ENCODE measurements at regions not wholly inside any gene's neighbourhood (a gene's known extent, or its start where the extent isn't known, plus 50 kb on each side); places are given as distances from the start of the nearest gene placed in this dataset.

DNA sequence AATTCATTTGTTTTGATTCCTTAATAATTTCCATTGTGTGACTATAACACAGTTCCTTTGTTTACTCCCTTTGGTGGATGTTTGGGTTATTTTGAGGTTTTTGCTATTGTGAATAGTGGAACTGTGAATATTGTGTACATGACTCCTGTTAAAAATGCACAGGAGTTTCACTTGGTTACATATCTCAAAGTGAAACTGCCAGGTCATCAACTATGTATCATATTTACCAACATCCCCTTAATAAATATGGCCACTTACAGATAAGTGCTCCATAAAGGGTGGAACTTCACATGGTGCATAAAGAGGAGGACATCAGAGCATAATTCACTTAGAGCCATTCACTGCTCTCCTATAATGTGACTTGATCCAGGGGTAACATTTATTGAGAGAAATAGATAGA is 328.9 kb downstream of the SEC23A start:
- no peak for DNase-seq (ENCODE audit: low read depth, low spot score)

DNA sequence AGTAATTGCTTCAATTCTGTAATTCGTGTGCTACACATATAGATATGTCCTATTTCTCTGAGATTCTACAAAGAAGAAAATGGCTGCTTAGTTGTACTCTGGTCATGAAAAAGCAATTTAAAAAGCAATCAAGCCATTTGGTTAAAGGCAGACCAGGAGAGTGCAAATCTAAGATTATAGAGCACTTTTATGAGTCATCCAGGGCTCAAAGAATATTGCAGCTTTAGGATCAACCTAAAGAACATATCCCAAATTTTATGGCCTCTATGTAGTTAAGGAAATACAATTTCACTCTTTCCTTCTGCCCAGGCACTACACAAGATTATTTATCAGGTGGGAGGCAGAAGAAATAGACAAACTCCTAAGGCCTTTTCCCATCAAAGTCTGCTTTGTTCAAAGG is 332.8 kb downstream of the SEC23A start:
- no peak for DNase-seq (ENCODE audit: low read depth, low spot score)

DNA sequence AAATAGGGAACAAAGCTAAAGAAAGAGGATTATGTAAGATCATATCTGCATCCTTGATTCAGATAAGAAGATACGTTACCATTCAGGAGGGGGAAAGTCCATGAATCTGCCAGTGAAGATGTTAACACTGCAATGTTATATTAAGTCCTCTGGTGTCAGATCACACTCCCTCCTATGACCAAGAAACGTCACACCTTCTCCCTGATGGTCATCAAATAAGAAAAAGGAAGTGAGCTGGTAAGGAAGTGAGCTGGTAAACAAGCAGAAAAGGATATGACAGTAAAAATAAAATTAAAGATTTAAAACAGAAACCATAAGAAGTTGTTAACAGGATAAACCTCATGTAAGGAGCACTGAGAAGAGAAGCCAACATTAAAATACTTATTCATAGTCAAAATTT is 340.2 kb downstream of the SEC23A start:
- DNase-seq (ENCODE audit: low read depth, low spot score): no peak

DNA sequence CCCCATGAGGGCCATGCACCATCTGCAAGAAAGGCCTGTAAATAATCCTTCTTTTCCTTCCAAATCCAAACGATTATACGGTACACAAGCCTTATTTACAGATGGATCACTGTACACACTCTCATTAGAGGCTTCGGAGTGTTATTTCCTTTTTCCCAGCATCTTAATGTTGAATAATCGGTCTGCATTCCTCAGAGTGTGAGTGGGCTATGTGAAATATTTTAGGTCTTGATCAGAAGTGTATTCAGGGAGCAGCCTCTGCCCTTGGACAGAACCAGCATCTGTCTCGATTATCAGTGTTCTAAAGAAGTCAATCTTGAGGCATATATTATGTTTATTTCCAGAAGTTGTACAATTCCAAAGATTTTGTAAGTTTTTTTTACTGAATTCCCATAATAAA is 340.6 kb downstream of the SEC23A start:
- DNase-seq (ENCODE audit: low read depth, low spot score): no peak

DNA sequence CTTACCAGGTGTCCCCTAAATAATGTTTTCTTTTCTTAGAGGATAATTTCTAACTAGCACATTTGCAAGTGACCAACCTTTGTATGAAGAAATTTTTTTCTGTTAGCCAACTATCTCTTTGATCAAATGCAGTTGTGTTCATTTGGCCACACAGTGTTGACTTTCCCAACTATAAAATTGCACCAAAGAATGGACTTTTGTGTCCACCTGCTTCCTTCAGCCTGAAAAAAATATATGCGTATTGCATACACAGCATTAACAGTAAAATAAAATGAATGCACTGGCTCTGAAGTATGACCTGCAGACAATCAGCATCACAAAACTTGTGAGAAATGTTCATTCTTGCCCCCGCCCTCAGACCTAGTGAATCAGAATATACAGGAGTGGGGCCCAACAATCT is 342.0 kb downstream of the SEC23A start:
- no peak for DNase-seq (ENCODE audit: low read depth, low spot score)

DNA sequence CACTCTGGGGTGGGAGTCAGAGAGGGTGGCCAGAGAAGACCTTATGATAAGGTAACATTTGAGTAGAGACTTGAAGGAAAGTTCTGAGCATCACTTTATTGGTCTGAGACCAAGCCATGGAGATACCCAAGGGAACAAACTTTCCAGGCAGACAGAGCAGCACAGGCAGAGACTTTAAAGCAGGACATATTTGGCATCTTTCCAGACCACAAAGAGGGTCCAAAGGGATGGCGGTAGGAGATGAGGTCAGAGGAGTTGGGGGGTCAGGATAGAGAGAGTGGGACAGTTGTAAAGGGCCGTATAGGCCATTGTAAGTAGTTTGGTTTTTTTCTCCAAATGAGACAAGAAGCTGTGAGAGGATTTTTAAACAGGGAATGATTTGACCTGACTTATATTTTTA is 344.4 kb downstream of the SEC23A start:
- no peak for DNase-seq (ENCODE audit: low read depth, low spot score)

DNA sequence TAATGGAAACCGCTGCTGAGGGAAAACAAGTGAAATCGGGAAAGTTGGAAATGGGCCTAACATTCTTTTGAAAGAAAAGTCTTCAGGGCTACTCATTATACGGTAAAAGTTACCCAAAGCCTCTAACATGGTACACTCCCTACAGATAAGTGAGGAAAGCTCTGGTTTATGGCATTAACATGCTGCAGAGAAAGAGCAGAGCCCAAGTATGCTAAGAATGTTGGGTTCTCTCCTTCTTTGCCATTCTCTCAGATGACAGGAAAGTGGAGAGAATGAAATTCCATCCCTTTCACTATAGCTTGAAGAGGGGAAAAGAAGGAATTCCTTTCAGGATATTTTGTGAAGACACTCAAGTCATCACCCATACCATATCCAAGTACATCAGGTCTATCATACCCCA is 348.0 kb downstream of the SEC23A start:
- DNase-seq (ENCODE audit: low read depth, low spot score): peak; percentile 13

DNA sequence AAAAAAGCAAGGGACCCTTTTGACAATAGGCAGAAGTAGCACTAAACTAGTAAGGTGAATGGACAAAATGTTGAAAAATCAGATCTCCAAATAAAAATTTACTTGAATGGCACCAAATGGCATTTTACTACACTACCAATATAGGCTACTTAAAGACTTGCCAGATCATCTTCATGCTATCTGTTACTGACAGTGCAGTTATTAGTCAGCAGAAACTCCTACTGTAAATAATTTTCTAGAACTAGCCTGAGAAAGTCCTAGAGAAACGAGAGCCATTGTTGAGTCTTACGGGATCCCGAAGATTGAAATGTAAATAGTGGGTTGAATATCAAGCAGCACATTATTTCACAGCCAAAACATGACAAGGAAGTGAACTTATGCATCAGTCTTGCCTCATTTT is 350.3 kb downstream of the SEC23A start:
- no peak for DNase-seq (ENCODE audit: low read depth, low spot score)

DNA sequence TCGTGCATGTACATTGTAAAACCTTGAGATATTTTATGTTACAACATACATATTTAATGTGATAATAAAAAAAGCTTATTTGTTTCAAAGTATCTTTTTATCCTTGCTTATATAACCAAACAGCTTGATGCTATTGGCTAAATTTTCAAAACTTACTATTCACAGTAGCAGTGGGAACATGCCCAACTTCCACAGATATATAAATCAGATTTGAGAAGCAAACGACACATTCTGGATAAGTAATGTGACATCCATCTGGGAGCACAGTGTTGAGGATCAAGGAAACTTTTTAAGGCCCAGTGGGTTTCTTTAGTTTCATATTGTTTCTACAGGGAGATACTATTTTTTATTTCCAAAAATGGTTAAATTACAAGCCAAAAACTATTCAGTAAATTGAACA is 350.7 kb downstream of the SEC23A start:
- no peak for DNase-seq (ENCODE audit: low read depth, low spot score)

DNA sequence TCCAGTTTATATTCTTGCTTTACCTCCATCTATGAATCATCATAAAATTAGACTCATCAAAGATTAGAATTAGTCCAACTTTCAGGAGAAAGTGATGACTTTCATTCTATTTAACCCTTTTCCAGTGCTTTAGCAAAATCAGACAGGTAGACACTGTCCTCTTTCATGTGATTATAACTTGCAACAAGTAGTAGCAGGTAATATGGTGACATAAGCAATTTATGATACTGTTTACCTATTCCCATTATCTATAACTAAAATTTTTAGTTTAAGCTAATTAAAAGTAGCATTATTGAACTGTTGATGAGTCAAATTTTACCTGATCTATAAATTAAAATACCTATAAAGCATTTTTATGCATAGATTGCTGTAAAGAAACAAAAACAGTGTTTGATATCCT is 351.6 kb downstream of the SEC23A start:
- DNase-seq (ENCODE audit: low read depth, low spot score): no peak

DNA sequence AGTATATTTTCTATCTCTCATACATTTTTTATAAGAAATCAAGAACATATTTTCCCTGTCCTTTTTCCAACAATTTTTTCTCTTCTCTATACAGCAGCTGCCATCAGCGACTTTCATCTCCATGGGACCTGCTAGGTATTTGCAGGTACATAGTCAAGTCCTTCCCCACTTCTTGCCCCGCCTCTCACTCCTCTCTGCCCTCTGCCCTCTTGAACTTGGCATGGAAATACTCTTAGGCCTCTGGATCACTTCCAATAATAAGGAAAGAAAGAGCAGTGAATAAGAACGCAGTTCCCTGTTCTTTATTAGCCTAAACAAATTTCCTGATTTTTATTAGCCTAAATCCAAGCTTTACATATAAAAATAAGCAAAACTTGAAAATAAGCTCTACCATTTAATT is 353.1 kb downstream of the SEC23A start:
- DNase-seq (ENCODE audit: low read depth, low spot score): no peak

DNA sequence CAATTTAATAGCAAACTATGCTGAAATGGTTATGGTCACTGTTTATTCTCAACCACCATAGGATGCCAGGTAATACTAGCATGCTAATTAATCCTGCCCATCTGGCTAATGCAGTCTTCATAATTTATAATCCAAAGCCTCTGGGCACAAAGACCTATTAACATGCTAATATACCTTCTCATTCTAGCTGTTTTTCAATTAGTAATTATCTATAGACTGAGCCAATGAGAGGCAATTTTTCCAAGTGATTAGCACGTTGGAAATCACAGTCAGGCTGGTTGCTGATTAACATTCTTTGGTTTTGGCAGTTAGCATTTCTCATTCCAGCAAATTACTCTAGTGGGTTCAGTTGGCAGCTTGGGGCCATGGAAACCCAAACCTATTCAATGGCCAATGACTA is 357.2 kb downstream of the SEC23A start:
- DNase-seq (ENCODE audit: low read depth, low spot score): no peak

DNA sequence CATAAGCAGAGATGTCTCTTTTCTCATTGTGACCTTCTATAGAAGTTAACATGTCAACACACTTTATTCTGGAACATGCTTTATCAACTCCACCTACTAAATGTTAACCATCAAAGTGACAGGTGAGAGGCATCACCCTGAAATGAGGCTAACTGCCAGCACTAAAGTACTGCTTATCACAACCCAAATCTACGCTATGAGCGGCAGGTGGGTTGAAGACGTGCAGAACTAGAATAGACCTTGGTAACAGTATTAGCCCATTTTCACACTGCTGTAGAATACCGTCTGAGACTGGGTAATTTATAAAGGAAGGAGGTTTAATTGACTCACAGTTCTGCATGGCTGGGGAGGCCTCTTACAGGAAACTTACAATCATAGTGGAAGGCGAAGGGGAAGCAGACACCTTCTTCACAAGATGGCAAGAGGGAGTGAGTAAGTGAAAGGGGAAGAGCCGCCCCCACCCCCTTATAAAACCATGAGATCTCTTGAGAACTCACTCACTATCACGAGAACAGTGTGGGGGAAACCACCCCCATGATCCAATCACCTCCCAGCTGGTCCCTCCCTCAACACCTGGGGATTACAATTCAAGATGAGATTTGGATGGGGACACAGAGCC is 359.0 kb downstream of the SEC23A start:
- no peak for DNase-seq (ENCODE audit: low read depth, low spot score)

DNA sequence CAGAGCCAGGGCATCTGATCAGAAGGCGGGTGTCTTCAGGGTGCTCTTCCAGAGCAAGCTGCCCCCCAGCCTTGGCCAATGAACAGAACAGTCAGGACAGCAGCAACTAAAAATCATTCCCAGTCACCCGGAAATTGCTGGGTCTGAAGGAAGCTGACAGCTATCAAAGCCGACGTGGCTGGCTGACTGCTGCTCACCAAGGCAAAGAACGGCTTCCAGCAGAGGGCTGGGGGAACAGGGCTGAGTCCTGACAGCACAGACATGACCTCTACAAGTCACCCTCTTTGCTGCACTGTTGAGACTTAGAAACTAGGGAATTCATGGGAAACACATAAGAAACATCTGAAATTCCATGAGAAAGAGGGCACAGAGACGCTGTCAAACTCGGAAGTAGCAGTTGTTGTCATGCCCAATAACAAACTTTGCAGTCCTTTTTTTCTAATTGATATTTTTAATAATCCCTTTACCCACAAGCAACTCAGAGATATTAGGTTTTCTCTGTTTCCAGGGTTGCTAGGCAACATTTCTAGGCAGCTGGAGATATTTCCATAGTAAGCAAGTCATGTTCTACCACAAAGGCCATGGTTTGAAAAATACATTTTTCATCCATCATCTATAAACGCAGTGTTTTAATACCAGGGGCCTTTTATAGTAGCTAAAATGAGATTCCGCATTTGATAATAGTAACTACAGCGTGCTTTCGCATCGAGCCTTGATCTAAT is 365.2 kb downstream of the SEC23A start:
- DNase-seq (ENCODE audit: low read depth, low spot score): no peak

DNA sequence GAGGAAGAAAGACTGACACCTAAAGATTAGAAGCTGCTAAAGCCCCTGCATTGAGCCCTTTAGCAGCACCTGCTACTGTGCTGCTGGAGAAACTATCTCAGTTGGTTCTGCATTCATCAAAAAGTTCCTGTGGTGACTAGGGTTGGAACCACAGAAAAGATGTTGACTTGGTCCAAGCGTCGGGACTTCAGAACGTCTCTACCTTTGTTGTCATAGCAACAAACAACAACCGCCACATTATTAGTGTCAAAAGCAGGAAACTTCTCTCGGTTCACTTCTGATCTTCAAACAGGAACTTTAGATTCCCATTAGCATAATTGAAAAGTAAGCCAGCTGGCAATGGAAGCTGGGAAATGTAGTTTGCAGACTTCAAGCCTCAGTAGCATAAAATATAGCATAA is 368.0 kb downstream of the SEC23A start:
- DNase-seq (ENCODE audit: low read depth, low spot score): no peak

DNA sequence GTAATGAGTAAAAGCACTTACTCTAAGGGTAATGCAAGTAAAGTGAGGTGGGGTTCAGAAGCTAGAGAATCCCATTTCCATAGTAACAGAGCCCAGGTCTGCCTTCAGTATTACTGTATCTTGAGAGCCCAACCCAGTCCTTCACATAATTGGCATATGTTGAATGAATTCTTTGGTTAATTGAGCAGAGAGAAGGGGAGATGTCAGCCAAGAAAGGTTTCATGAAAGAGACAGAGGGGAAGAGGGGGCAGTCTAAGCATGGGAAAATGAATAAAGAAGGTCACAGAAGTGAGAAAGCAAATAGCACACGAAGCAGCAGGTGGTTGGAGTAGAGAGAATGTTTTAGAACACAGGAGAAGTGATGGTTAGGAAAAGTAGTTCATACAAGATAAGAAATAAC is 371.1 kb downstream of the SEC23A start:
- no peak for DNase-seq (ENCODE audit: low read depth, low spot score)

DNA sequence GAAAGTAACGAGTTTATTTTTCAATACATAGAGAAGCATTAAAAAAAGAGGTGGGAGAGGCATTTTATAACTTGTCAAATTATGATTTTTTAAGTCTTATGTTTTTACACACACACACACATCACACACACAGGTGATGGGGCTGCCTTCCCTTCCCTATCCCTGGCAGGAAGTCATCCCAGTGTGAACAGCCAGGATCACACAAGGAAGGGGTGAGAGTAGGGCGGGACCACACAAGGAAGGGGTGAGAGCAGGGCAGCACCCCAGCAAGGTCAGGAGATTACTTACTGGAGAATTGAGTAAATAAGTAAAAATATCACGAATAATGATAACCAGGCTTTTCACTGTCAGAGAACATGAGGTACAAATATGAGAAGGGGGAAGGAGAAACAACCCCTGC is 372.6 kb downstream of the SEC23A start:
- DNase-seq (ENCODE audit: low read depth, low spot score): no peak

DNA sequence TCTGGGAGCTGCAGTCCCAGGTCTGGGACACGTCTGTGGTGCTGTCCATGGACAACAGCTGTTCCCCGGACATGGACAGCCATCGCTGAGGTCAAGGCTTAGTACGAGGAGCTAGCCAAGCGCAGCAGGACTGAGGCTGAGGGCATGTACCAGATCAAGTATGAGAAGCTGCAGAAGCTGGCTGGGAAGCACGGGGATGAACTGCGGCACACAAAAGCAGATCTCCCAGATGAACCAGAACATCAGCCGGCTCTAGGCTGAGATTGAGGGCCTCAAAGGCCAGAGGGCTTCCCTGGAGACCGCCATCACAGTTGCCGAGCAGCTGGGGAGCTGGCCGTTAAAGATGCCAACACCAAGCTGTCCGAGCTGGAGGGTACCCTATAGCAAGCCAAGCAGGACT is 375.3 kb downstream of the SEC23A start:
- DNase-seq (ENCODE audit: low read depth, low spot score): no peak

DNA sequence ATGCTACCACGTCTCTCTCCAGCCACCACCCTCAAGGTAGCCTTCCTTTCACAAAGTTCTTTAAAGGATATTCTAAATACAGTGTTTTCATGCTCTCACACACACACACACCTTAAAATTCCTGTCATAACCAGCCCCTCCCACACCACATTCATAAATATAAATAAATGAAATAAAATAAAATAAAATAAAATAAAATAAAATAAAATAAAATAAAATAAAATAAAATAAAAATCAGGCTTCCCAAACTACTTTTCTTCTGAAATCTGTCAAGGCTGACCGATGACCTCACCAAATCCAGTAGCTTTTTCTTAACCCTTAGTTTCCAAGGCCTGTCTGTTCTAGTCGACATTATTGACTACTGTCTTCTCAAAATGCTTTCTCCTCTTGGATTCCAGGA is 378.4 kb downstream of the SEC23A start:
- DNase-seq (ENCODE audit: low read depth, low spot score): no peak

DNA sequence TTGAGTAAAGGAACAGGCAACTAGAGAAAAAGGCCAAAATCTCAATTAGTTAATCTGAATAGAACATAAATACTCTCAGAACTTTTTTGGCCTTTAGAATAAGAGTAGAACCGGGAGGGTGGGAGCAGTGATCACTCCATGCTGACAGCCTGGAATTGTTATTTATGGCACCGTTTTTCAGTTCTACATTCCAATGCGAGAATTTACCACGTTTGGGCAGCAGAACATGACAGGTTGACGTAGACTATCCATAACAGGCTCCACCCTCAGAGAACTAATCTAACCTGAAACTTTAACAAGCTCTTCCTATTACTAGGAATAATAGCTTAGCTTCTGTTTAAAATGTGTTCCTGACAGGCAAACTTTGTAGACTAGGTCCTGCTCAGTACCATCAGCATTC is 379.1 kb downstream of the SEC23A start:
- peak; percentile 36 for DNase-seq (ENCODE audit: low read depth, low spot score)

DNA sequence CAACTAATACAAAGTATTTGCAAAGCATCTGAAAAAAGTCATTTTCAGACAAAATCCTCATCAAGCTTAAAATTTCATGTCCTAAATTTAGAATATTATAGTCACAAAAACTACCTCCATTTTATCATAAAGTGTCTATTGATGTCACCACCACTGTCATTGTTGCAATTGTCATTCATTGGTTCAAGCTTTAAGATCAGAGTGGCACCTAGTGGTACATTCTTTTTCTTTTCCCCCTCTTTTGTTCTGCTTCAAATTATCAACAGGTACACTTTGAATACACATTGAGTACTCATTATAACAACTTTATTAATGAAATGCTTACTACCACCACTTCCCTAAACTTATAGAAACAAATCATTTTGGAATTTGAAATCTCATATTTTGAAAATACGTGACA is 379.8 kb downstream of the SEC23A start:
- no peak for DNase-seq (ENCODE audit: low read depth, low spot score)

DNA sequence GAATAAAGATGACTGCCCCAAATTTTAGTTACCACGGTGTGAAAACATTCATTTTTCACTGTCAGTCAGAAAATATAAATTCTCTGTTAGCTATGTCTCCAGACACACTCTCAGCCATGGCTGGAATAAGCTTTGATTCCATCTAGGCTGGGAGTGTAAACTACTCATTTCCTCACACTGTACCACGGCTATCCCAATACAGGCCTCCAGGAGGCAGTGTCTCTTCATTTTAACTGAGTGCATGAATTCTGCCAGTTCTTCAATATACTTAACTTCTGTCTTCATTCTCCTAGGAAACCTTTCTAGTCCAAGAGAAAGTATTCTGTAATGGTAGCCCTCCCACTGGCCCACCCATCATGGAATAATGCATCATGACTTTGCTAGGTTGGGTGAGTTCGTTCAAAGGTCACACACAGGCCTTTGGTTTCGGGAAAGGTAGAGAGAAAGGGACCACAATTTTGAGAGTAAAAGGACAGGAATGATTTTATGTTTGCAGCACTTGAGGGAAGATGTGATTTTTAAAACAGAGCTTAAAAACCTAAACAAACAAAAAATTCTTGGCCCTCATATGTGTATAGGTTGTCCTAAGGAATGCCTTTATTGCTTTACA is 381.1 kb downstream of the SEC23A start:
- DNase-seq (ENCODE audit: low read depth, low spot score): peak; percentile 46

DNA sequence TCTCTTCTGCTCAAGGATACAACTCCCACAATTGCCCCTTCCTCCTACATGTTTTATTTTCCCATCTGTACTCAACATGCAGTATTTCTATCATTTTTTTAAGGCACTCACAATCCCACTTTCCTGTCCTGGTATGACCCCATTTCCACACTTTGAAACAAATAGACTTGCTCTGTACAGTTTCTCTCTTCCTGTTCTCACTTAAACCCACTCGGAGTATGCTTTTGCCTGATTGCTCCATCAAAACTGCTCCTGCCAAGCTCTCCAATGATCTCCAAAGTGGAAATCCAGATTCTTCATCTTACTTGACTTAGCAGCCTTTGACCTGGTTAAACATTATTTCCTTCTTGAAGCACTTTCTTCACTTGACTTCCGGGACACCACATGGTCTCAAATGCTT is 384.5 kb downstream of the SEC23A start:
- DNase-seq (ENCODE audit: low read depth, low spot score): no peak

Measured in ELF-1 (cell line).